DOHH2 (cell line): ENCODE measurements at regions not wholly inside any gene's neighbourhood (a gene's known extent, or its start where the extent isn't known, plus 50 kb on each side); places are given as distances from the start of the nearest gene placed in this dataset.

Experiments
- H3F3A ChIP-seq: fragments of 200-600 bp; sonication (generic), shearing (Covaris generic); 2 replicates; pipeline ENCODE4 v1.6.0; 2016; ENCODE audit warnings: antibody characterized with exemption, mild to moderate bottlenecking; ENCODE audit not compliant: control insufficient read depth, insufficient read depth
- H3K27ac ChIP-seq: fragments of 200-600 bp; sonication (generic); 2 replicates; pipeline ENCODE4 v1.5.1; 2014; ENCODE audit warnings: low read depth, mild to moderate bottlenecking, low read length, moderate library complexity
- H3K27me3 ChIP-seq: fragments of 200-600 bp; sonication (generic); 2 replicates; pipeline ENCODE4 v1.6.1; 2014; ENCODE audit warnings: mild to moderate bottlenecking, low read length, mixed read lengths; ENCODE audit not compliant: control insufficient read depth
- H3K36me3 ChIP-seq: fragments of 200-600 bp; sonication (generic); 2 replicates; pipeline ENCODE4 v1.6.1; 2014; ENCODE audit warnings: mild to moderate bottlenecking, low read length, moderate library complexity, mixed read lengths; ENCODE audit not compliant: control insufficient read depth
- H3K4me1 ChIP-seq: fragments of 200-600 bp; sonication (generic); 2 replicates; pipeline ENCODE4 v1.6.1; 2014; ENCODE audit warnings: mild to moderate bottlenecking, low read length, mixed read lengths; ENCODE audit not compliant: control insufficient read depth
- H3K4me2 ChIP-seq: fragments of 200-600 bp; sonication (generic); 2 replicates; pipeline ENCODE4 v1.6.0; 2014; ENCODE audit warnings: mild to moderate bottlenecking, low read length, moderate library complexity
- H3K4me3 ChIP-seq: fragments of 200-600 bp; sonication (generic); 2 replicates; pipeline ENCODE4 v1.5.1; 2014; ENCODE audit warnings: mild to moderate bottlenecking, low read length, mixed read lengths
- H3K79me2 ChIP-seq: fragments of 200-600 bp; sonication (generic); 2 replicates; pipeline ENCODE4 v1.6.1; 2014; ENCODE audit warnings: mild to moderate bottlenecking, low read length, mixed read lengths; ENCODE audit not compliant: control insufficient read depth
- H3K9me2 ChIP-seq: fragments of 200-600 bp; sonication (generic); replicated peaks from 2 replicates; pipeline ENCODE4 v1.6.1; 2014; ENCODE audit warnings: mild to moderate bottlenecking, low read length, mixed read lengths; ENCODE audit not compliant: control insufficient read depth
- H3K9me3 ChIP-seq: fragments of 200-600 bp; sonication (generic); 2 replicates; pipeline ENCODE4 v1.6.1; 2014; ENCODE audit warnings: antibody characterized with exemption, low read length, mixed read lengths; ENCODE audit not compliant: control insufficient read depth, insufficient read depth
- H4K20me1 ChIP-seq: fragments of 200-600 bp; sonication (generic); 2 replicates; pipeline ENCODE4 v1.6.0; 2014; ENCODE audit warnings: low read depth, mild to moderate bottlenecking, antibody characterized with exemption, low read length, moderate library complexity; ENCODE audit not compliant: control insufficient read depth, insufficient read depth
- CTCF ChIP-seq: fragments of 200-600 bp; sonication (generic); IDR thresholded peaks from one replicate; pipeline ENCODE4 v1.5.1; 2014; ENCODE audit warnings: antibody characterized with exemption, mild to moderate bottlenecking, low read depth, low read length; ENCODE audit not compliant: poor library complexity, severe bottlenecking
- EZH2phosphoT487 ChIP-seq: fragments of 200-600 bp; sonication (generic); IDR thresholded peaks from 2 replicates; pipeline ENCODE4 v1.6.1; 2017; ENCODE audit warnings: borderline replicate concordance, mild to moderate bottlenecking, antibody characterized with exemption, low read length, moderate library complexity, mixed read lengths

- no peak overlapping the region for H3K27ac ChIP-seq
Measured at GRCh38 chr4:112817933-112818593, 181.1 kb downstream of the LARP7 start.

GRCh38 chr4:112818594-112818965, 181.6 kb downstream of the LARP7 start:
- no peaks in the 10 kb centered on the region for H3K9me3 ChIP-seq
- H3K4me2 ChIP-seq: peak overlapping the region; percentile 70
- peaks cover 17% of the 10 kb centered on the region; the same call in 1 of the 2 replicates for H3K4me1 ChIP-seq
- no peaks in the 10 kb centered on the region for H4K20me1 ChIP-seq
- no peaks in the 10 kb centered on the region for H3K9me2 ChIP-seq
- no peaks in the 10 kb centered on the region for H3K79me2 ChIP-seq
- TF ChIP-seq EZH2phosphoT487 (no peak), CTCF (no peak)
- H3K27ac ChIP-seq: no peak overlapping the region
- peak overlapping the region; percentile 73 for H3K4me3 ChIP-seq
- no peaks in the 10 kb centered on the region for H3F3A ChIP-seq
- 0 out of 2 replicates have a peak, but pooled peaks cover 3% of the 10 kb centered on the region for H3K27me3 ChIP-seq
- H3K36me3 ChIP-seq: no peaks in the 10 kb centered on the region

More at GRCh38 chr4:112817933-112818593, 181.1 kb downstream of the LARP7 start:
- no peaks in the 10 kb centered on the region for H3K9me2 ChIP-seq
- peak overlapping the region; percentile 73 for H3K4me3 ChIP-seq
- H3K27me3 ChIP-seq: 0 out of 2 replicates have a peak, but pooled peaks cover 3% of the 10 kb centered on the region
- peaks cover 17% of the 10 kb centered on the region; the same call in 1 of the 2 replicates for H3K4me1 ChIP-seq
- H4K20me1 ChIP-seq: no peaks in the 10 kb centered on the region
- no peak for TF ChIP-seq CTCF
- TF ChIP-seq EZH2phosphoT487: no peak
- peak overlapping the region; percentile 70 for H3K4me2 ChIP-seq
- no peaks in the 10 kb centered on the region for H3F3A ChIP-seq
- H3K79me2 ChIP-seq: no peaks in the 10 kb centered on the region
- H3K9me3 ChIP-seq: no peaks in the 10 kb centered on the region
- no peaks in the 10 kb centered on the region for H3K36me3 ChIP-seq

- Histone ChIP-seq H3K4me3 (no peak overlapping the region), H3K27ac (no peak overlapping the region)
Measured at GRCh38 chr4:112819729-112820128, 182.8 kb downstream of the LARP7 start.

More at GRCh38 chr4:112819729-112820128, 182.8 kb downstream of the LARP7 start:
- H3K79me2 ChIP-seq: no peaks in the 10 kb centered on the region
- no peak overlapping the region for H3K4me2 ChIP-seq
- TF ChIP-seq CTCF (no peak), EZH2phosphoT487 (no peak)
- peaks cover 17% of the 10 kb centered on the region; the same call in 1 of the 2 replicates for H3K4me1 ChIP-seq
- H3F3A ChIP-seq: no peaks in the 10 kb centered on the region
- H4K20me1 ChIP-seq: no peaks in the 10 kb centered on the region
- 0 out of 2 replicates have a peak, but pooled peaks cover 3% of the 10 kb centered on the region for H3K27me3 ChIP-seq
- no peaks in the 10 kb centered on the region for H3K9me2 ChIP-seq
- H3K9me3 ChIP-seq: no peaks in the 10 kb centered on the region
- no peaks in the 10 kb centered on the region for H3K36me3 ChIP-seq
